H9 (cell line): ENCODE measurements at regions not wholly inside any gene's neighbourhood (a gene's known extent, or its start where the extent isn't known, plus 50 kb on each side); places are given as distances from the start of the nearest gene placed in this dataset.

Experiments used
- DNase-seq: peaks from one replicate; pipeline ENCODE4 v3.0.0-alpha.2; 2017
- H2AFZ ChIP-seq: one replicate; pipeline ENCODE4 v1.6.1; 2013; ENCODE audit warnings: mild to moderate bottlenecking, low read length, control low read depth, moderate library complexity
- H2AK5ac ChIP-seq: 2 replicates; pipeline ENCODE4 v1.6.1; 2013; ENCODE audit warnings: low read length, control low read depth, mixed read lengths; ENCODE audit not compliant: insufficient read length
- H2BK120ac ChIP-seq: one replicate; pipeline ENCODE4 v1.6.1; 2013; ENCODE audit warnings: low read depth, mild to moderate bottlenecking, low read length, control low read depth, inconsistent platforms; ENCODE audit not compliant: poor library complexity, severe bottlenecking
- H2BK12ac ChIP-seq: 2 replicates; pipeline ENCODE4 v1.6.1; 2013; ENCODE audit warnings: low read length, control low read depth, mixed read lengths, low read depth; ENCODE audit not compliant: insufficient read length
- H2BK15ac ChIP-seq: 2 replicates; pipeline ENCODE4 v1.6.1; 2013; ENCODE audit warnings: low read depth, low read length, control low read depth
- H2BK20ac ChIP-seq: one replicate; pipeline ENCODE4 v1.6.1; 2013; ENCODE audit warnings: low read depth, mild to moderate bottlenecking, low read length, control low read depth, inconsistent platforms; ENCODE audit not compliant: poor library complexity, severe bottlenecking
- H2BK5ac ChIP-seq: 2 replicates; pipeline ENCODE4 v1.6.1; 2013; ENCODE audit warnings: low read length, control low read depth, mixed read lengths; ENCODE audit not compliant: insufficient read length
- H3K14ac ChIP-seq: 2 replicates; pipeline ENCODE4 v1.6.1; 2013; ENCODE audit warnings: low read length, control low read depth; ENCODE audit not compliant: insufficient read depth
- H3K18ac ChIP-seq: 2 replicates; pipeline ENCODE4 v1.6.1; 2013; ENCODE audit warnings: low read depth, mild to moderate bottlenecking, mixed read lengths, low read length, control low read depth; ENCODE audit not compliant: insufficient read length
- H3K23ac ChIP-seq: 2 replicates; pipeline ENCODE4 v1.6.1; 2013; ENCODE audit warnings: low read length, control low read depth, mixed read lengths, low read depth; ENCODE audit not compliant: insufficient read length
- H3K23me2 ChIP-seq: 2 replicates; pipeline ENCODE4 v1.6.1; 2013; ENCODE audit warnings: low read depth, mild to moderate bottlenecking, mixed read lengths, low read length, control low read depth; ENCODE audit not compliant: insufficient read length, poor library complexity, severe bottlenecking
- H3K27ac ChIP-seq: 2 replicates; pipeline ENCODE4 v1.5.1; 2013; ENCODE audit warnings: low read length, control low read depth, mixed read lengths, low read depth; ENCODE audit not compliant: insufficient read length
- H3K27me3 ChIP-seq: 2 replicates; pipeline ENCODE4 v1.6.1; 2013; ENCODE audit warnings: low read length, control low read depth, inconsistent platforms; ENCODE audit not compliant: insufficient read depth
- H3K4ac ChIP-seq: 2 replicates; pipeline ENCODE4 v1.6.1; 2013; ENCODE audit warnings: low read depth, mild to moderate bottlenecking, control low read depth, inconsistent platforms, low read length, moderate library complexity
- H3K4me1 ChIP-seq: 2 replicates; pipeline ENCODE4 v1.6.1; 2013; ENCODE audit warnings: low read length, control low read depth, inconsistent platforms; ENCODE audit not compliant: insufficient read depth
- H3K4me2 ChIP-seq: 2 replicates; pipeline ENCODE4 v1.6.1; 2013; ENCODE audit warnings: low read length, control low read depth, mixed read lengths; ENCODE audit not compliant: insufficient read length, insufficient read depth
- H3K56ac ChIP-seq: 2 replicates; pipeline ENCODE4 v1.6.1; 2013; ENCODE audit warnings: low read depth, mild to moderate bottlenecking, mixed read lengths, low read length, control low read depth; ENCODE audit not compliant: insufficient read length
- H3K79me1 ChIP-seq: 2 replicates; pipeline ENCODE4 v1.6.1; 2013; ENCODE audit warnings: low read depth, mild to moderate bottlenecking, moderate library complexity, low read length, control low read depth, inconsistent platforms; ENCODE audit not compliant: insufficient read depth, poor library complexity, severe bottlenecking
- H3K79me2 ChIP-seq: 2 replicates; pipeline ENCODE4 v1.6.1; 2013; ENCODE audit warnings: low read length, control low read depth, inconsistent platforms; ENCODE audit not compliant: insufficient read depth
- H3K9ac ChIP-seq: 2 replicates; pipeline ENCODE4 v1.6.1; 2013; ENCODE audit warnings: low read length, control low read depth, mixed read lengths; ENCODE audit not compliant: insufficient read length; ENCODE audit errors: extremely low read depth
- H3K9me3 ChIP-seq: one replicate; pipeline ENCODE4 v1.6.1; 2013; ENCODE audit warnings: low read depth, low read length, inconsistent platforms; ENCODE audit not compliant: control insufficient read depth
- H3T11ph ChIP-seq: one replicate; pipeline ENCODE4 v1.6.1; 2013; ENCODE audit warnings: mild to moderate bottlenecking, low read length, control low read depth, inconsistent platforms
- H4K20me1 ChIP-seq: one replicate; pipeline ENCODE4 v1.6.1; 2013; ENCODE audit not compliant: control insufficient read depth, insufficient read length, insufficient read depth
- H4K5ac ChIP-seq: 2 replicates; pipeline ENCODE4 v1.6.1; 2013; ENCODE audit warnings: low read depth, mild to moderate bottlenecking, mixed read lengths, low read length, control low read depth; ENCODE audit not compliant: insufficient read length
- H4K8ac ChIP-seq: replicated peaks from 2 replicates; pipeline ENCODE4 v1.6.1; 2013; ENCODE audit warnings: low read length, control low read depth, mixed read lengths, low read depth; ENCODE audit not compliant: insufficient read length
- H4K91ac ChIP-seq: 2 replicates; pipeline ENCODE4 v1.6.1; 2013; ENCODE audit warnings: low read depth, mild to moderate bottlenecking, moderate library complexity, mixed read lengths, low read length, control low read depth; ENCODE audit not compliant: insufficient read length
- H3K27ac Mint-ChIP-seq, 3 experiments: 2 replicates in 2 of 3; 3 replicates in 1 of 3; pipeline ENCODE4 v1.8.0; 2020 to 2021; ENCODE audit warnings: mixed read lengths in 3 of 3, mild to moderate bottlenecking in 1 of 3, moderate library complexity in 1 of 3
- H3K27me3 Mint-ChIP-seq: 2 replicates; pipeline ENCODE4 v1.8.0; 2021; ENCODE audit warnings: low read depth, mild to moderate bottlenecking, moderate library complexity, mixed read lengths
- H3K36me3 Mint-ChIP-seq, 3 experiments: 2 replicates in 2 of 3; 3 replicates in 1 of 3; pipeline ENCODE4 v1.8.0; 2020 to 2021; ENCODE audit warnings: low read depth in 3 of 3, mixed read lengths in 3 of 3; ENCODE audit not compliant: insufficient read depth in 1 of 3
- H3K4me1 Mint-ChIP-seq, 2 experiments: 2 replicates each; pipeline ENCODE4 v1.8.0; 2020; ENCODE audit warnings: mixed read lengths in 2 of 2
- H3K4me3 Mint-ChIP-seq, 2 experiments: 2 replicates in 1 of 2; 3 replicates in 1 of 2; pipeline ENCODE4 v1.8.0; 2020 to 2021; ENCODE audit warnings: mild to moderate bottlenecking in 2 of 2, mixed read lengths in 2 of 2, moderate library complexity in 1 of 2
- H3K9me3 Mint-ChIP-seq, 2 experiments: 2 replicates in 1 of 2; 3 replicates in 1 of 2; pipeline ENCODE4 v1.8.0; 2020; ENCODE audit warnings: mild to moderate bottlenecking in 2 of 2, mixed read lengths in 2 of 2, moderate library complexity in 1 of 2
- CTCF ChIP-seq: fragments of 200-600 bp; sonication (generic); conservative IDR thresholded peaks from 3 replicates; pipeline ENCODE4 v1.8.0; 2021; ENCODE audit warnings: antibody characterized with exemption, mild to moderate bottlenecking
- WGBS: extraction: QIAGEN DNeasy Blood & Tissue Kit; methylation state at CpG from one replicate; pipeline ENCODE4 v1.1.7; 2013; ENCODE audit warnings: missing lambda C conversion rate, low lambda C conversion rate, mixed read lengths; ENCODE audit not compliant: insufficient read length; ENCODE audit errors: extremely low coverage; 5-methylcytosine and 5-hydroxymethylcytosine counted together

GRCh38 chr10:36840788-36841187, 284.6 kb upstream of the ANKRD30A start:
- H3K4me2 ChIP-seq: no peak overlapping the region
- no peak overlapping the region for H3T11ph ChIP-seq
- no peaks in the 10 kb centered on the region for H3K27me3 ChIP-seq
- H4K20me1 ChIP-seq: no peaks in the 10 kb centered on the region
- no peak overlapping the region for H2BK15ac ChIP-seq
- H3K23me2 ChIP-seq: no peaks in the 10 kb centered on the region
- H2AK5ac ChIP-seq: no peak overlapping the region
- no peak overlapping the region for H3K18ac ChIP-seq
- Mint-ChIP-seq H3K27ac (no peak overlapping the region), H3K9me3 (peaks cover 3 to 67% of the 10 kb centered on the region in 2 experiments; a peak in 3 of 5 replicates), H3K4me3 (no peak overlapping the region), H3K4me1 (no peaks in the 10 kb centered on the region), H3K27me3 (peaks cover 3% of the 10 kb centered on the region; the same call in 1 of the 2 replicates), H3K36me3 (peaks cover 0 to 3% (median 0%) of the 10 kb centered on the region in 3 experiments; a peak in 2 of 7 replicates)
- no peak for TF ChIP-seq CTCF
- no peak overlapping the region for H4K91ac ChIP-seq
- no peak overlapping the region for H3K9ac ChIP-seq
- no peak for DNase-seq
- H2BK20ac ChIP-seq: no peak overlapping the region
- no peak overlapping the region for H4K5ac ChIP-seq
- H3K4me1 ChIP-seq: no peaks in the 10 kb centered on the region
- no peaks in the 10 kb centered on the region for H3K79me2 ChIP-seq
- no peak overlapping the region for H2AFZ ChIP-seq
- WGBS: no CpG with 5 or more reads among the region's 4 CpGs
- H4K8ac ChIP-seq: no peak overlapping the region
- no peak overlapping the region for H3K14ac ChIP-seq
- no peak overlapping the region for H2BK120ac ChIP-seq
- no peak overlapping the region for H2BK5ac ChIP-seq
- no peak overlapping the region for H3K23ac ChIP-seq
- no peak overlapping the region for H3K56ac ChIP-seq
- H2BK12ac ChIP-seq: no peak overlapping the region
- H3K9me3 ChIP-seq: peaks cover 5% of the 10 kb centered on the region
- H3K4ac ChIP-seq: no peak overlapping the region
- no peaks in the 10 kb centered on the region for H3K79me1 ChIP-seq
- H3K27ac ChIP-seq: no peak overlapping the region
